ENCODE measurements at regions not wholly inside any gene's neighbourhood (a gene's known extent, or its start where the extent isn't known, plus 50 kb on each side); places are given as distances from the start of the nearest gene placed in this dataset.

- Histone ChIP-seq H4K5ac (ENCODE audit: insufficient read length, low read depth, low read length) (no peak overlapping the region), H3K4me2 (ENCODE audit: insufficient read depth, insufficient read length, low read length) (no peak overlapping the region), H4K91ac (ENCODE audit: insufficient read length, low read depth, low read length) (no peak overlapping the region), H3K23ac (ENCODE audit: insufficient read length, low read depth, low read length) (no peak overlapping the region), H3K4me1 (ENCODE audit: insufficient read depth, low read length) (peaks cover 4% of the 10 kb centered on the region; the same call in 1 of the 2 replicates), H3K27me3 (ENCODE audit: insufficient read depth, low read length) (no peaks in the 10 kb centered on the region), H3K14ac (ENCODE audit: insufficient read depth, low read length) (no peak overlapping the region), H2BK120ac (ENCODE audit: low read depth, low read length, poor library complexity, severe bottlenecking) (no peak overlapping the region), H2AK5ac (ENCODE audit: insufficient read length, low read length) (no peak overlapping the region), H2BK5ac (ENCODE audit: insufficient read length, low read length) (no peak overlapping the region), H3K79me2 (ENCODE audit: insufficient read depth, low read length) (no peaks in the 10 kb centered on the region), H2BK15ac (ENCODE audit: low read depth, low read length) (no peak overlapping the region), H2BK12ac (ENCODE audit: insufficient read length, low read depth, low read length) (no peak overlapping the region), H3K23me2 (ENCODE audit: insufficient read length, low read depth, low read length, poor library complexity, severe bottlenecking) (no peaks in the 10 kb centered on the region), H3K9me3 (ENCODE audit: control insufficient read depth, low read depth, low read length) (no peaks in the 10 kb centered on the region), H3K27ac (ENCODE audit: insufficient read length, low read depth, low read length) (no peak overlapping the region), H2BK20ac (ENCODE audit: low read depth, low read length, poor library complexity, severe bottlenecking) (no peak overlapping the region), H4K8ac (replicated peaks; ENCODE audit: insufficient read length, low read depth, low read length) (no peak overlapping the region), H3K9ac (ENCODE audit: extremely low read depth, insufficient read length, low read length) (no peak overlapping the region), H3K18ac (ENCODE audit: insufficient read length, low read depth, low read length) (no peak overlapping the region), H4K20me1 (ENCODE audit: control insufficient read depth, insufficient read depth, insufficient read length) (no peaks in the 10 kb centered on the region), H3K56ac (ENCODE audit: insufficient read length, low read depth, low read length) (no peak overlapping the region), H3K79me1 (ENCODE audit: insufficient read depth, low read depth, low read length, poor library complexity, severe bottlenecking) (no peaks in the 10 kb centered on the region), H3K4ac (ENCODE audit: low read depth, low read length) (no peak overlapping the region), H2AFZ (ENCODE audit: low read length) (no peak overlapping the region), H3T11ph (ENCODE audit: low read length) (no peak overlapping the region)
- H3K27me3 Mint-ChIP-seq (ENCODE audit: low read depth) = no peaks in the 10 kb centered on the region
- TF ChIP-seq CTCF (conservative IDR thresholded peaks at IDR 0.05) = no peak
- H3K27ac Mint-ChIP-seq = peak overlapping the region in 1 of 3 experiments; percentile 69; a peak in 1 of 7 replicates
- H3K9me3 Mint-ChIP-seq = no peaks in the 10 kb centered on the region
- DNase-seq = peak; percentile 49
- WGBS (ENCODE audit: extremely low coverage, insufficient read length, low lambda C conversion rate) = no CpG with 5 or more reads among the region's 4 CpGs
- peaks cover 23 to 41% of the 10 kb centered on the region in 2 experiments for H3K4me1 Mint-ChIP-seq
- no peaks in the 10 kb centered on the region for H3K36me3 Mint-ChIP-seq (ENCODE audit: insufficient read depth in 1 of 3, low read depth in 3 of 3)
- no peak overlapping the region for H3K4me3 Mint-ChIP-seq
Observed at GRCh38 chr2:180905002-180905401, 75.4 kb upstream of the UBE2E3 start.

All from H9 (cell line).